ENCODE measurements at regions not wholly inside any gene's neighbourhood (a gene's known extent, or its start where the extent isn't known, plus 50 kb on each side); places are given as distances from the start of the nearest gene placed in this dataset.
"Not testable (repeated sequence)": the region's sequence is repeated elsewhere in the genome, so short reads cannot be mapped to it uniquely, and the experiment has no call there.

DNA sequence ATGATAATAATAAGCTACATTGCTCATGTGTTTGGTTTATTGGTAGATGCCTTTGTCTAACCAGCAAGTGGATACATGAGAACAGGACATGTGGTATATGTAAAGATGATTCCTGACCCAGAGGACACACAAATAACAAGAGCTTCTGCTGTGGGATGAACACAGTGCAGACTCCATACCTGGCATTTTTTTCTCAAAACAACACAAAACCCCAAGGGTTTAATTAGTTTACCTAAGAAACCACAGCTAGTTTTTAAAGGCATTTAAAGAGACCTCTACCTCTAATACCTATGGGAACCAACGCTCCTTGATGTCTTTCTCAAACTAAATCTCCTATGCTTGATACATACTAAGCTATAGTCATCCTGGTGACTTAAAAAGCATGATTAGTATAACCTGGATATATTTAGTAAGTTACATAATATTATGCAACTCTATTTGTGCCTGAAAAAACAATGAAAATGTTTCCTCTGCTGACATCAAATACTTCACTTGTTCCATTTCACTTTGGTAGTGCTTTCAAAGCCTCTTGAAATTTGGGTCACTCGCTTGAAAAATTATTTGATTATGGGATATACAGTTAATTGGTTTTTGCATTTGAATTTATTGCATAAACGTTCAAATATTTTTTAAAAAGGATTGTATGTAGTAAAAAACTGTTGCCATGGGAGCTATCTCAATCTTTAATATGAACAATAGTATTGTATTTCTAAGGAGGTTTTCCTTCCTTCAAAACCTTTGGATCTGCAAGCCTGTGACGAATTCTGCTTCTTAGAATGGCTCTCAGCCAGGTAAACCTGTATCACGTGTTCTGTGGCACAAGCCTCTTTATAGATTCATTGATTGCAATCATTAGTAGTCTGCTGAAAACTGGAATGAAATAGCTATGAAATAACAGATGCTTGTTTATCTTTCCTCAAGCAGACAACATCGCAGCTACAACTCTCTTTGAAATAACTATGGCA is 233.0 kb upstream of the KCNMB2 start:
- DNase-seq = no peak

DNA sequence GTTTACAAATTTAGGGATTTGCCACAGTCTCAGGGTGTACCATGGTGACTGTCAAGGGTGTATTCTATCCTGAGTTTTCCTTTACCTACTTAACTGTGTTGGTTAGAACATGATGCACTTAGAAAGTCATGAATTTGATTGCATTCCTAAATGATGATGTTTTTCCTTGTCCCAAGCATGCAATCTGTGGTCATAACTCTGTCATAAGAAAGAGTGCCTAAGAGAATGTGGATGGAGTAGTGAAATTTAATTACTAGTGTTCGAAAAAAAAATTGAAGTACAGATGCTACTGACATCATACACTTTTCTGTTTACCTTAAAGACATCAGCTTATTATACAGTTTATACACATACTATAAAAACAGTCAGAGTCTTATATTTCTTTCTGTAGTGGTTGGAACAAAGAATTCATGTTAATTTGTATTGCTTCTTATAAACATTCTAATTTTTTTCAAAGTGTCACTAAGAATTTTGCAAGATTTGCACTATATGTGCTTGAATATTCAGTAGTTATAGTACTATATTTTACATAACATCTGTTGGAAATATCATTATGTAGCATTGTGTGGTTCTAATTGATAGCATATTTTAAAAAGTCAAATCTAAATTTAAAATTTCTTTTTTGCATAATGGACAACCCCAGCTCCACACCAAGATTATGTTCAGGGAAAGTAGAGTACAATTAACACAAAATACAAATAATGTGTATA is 231.3 kb upstream of the KCNMB2 start:
- no peak for DNase-seq

DNA sequence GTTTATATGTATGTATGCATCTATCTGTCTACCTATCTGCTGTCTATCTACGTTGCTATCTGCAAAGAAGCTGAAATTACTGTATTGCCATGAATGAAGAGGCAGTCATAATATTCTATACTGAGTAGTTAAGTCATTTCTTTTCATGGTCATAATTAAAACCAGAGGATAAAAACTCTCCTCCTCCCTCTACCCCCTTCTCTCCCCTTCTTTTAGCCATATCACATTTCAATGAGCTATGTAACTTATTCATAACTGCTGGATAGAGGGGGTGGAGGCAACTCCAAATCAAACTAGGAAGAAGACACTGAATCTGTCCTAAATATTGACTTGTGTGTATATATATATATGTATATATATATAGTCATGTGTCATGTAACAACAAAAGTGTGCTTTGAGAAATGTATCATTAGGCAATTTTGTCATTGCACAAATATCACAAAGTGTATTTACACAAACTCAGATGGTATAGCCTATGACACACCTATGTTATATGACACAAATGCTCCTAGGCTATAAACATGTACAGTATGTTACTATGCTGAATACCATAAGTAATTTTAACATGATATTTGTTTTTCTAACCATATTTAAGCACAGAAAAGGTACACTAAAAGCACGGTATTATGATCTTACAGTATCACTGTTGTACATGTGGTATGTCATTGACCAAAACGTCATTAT is 229.7 kb upstream of the KCNMB2 start:
- no peak for DNase-seq

DNA sequence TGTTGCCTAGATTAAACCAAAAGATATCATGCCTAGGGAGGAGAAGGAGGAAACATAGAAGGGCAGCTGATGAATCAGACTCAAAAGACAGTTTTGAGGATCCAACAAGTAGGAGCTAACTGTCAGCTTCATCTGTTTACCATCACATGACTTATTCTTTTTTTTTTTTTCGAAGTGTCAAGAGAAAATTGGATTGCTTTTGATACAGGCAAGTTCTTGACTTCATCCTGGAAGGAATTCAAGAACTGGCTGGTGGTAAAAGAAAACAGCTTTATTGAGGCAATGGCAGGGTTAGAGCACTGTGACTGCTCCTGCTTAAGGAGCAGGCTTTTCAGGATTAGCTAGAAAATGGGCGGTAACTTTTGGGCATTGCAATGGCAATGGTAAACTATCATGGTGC is 227.5 kb upstream of the KCNMB2 start:
- no peak for DNase-seq

DNA sequence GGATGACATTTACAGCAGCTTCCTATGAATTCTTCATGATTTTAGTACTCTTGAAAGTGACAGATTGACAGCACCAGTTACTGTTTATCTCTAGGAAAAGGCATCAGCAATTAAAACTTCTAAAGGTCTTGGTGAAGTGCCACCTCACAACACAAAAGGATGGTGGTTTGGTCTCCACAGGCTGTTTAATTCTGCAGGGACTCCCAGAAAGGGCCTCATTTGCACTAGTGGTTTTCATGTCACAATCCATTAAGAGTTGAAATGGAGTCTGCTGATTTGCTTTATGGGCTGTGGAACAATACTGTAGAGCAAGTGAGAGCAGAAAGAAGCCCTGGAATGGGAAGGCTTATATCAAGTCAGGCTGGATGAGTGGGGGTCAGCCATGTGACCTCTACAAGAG is 225.3 kb upstream of the KCNMB2 start:
- no peak for DNase-seq

DNA sequence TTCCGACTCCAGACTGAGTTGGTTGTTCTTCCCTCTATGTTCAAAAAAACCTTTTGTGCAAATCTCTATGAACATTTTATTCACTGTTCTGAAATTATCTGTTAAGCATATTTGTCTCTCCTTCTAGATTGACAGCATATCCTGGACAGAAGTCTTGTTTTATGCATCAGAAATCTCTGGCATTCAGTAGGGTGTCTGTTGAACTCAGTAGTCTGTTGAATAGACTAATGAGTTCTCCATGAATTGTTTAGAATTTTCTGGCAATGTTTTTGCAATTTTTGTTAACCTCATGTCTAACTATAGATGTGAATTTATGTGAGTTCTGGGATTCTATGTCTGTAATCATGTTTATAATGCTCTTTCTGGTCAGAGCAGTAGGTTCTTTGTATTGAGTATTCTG is 222.5 kb upstream of the KCNMB2 start:
- DNase-seq = no peak

DNA sequence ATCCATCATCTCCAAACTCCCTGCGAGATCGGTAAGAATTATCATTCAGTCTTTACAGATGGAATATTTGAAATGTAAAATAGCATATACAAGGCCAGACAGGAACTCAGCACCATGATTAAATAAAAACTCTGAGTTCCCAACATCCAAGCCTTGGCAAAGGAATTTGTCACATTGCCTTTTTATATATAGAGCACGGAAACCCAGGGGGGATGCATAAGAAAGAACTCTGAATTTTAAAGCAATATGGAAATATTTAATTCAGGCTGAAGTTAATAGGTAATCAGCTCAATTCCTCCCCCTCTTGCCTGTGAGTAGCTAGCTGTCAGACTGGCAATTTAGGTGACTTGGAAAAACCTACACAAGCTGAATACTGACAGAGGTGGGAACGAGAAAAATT is 217.9 kb upstream of the KCNMB2 start:
- DNase-seq = no peak

DNA sequence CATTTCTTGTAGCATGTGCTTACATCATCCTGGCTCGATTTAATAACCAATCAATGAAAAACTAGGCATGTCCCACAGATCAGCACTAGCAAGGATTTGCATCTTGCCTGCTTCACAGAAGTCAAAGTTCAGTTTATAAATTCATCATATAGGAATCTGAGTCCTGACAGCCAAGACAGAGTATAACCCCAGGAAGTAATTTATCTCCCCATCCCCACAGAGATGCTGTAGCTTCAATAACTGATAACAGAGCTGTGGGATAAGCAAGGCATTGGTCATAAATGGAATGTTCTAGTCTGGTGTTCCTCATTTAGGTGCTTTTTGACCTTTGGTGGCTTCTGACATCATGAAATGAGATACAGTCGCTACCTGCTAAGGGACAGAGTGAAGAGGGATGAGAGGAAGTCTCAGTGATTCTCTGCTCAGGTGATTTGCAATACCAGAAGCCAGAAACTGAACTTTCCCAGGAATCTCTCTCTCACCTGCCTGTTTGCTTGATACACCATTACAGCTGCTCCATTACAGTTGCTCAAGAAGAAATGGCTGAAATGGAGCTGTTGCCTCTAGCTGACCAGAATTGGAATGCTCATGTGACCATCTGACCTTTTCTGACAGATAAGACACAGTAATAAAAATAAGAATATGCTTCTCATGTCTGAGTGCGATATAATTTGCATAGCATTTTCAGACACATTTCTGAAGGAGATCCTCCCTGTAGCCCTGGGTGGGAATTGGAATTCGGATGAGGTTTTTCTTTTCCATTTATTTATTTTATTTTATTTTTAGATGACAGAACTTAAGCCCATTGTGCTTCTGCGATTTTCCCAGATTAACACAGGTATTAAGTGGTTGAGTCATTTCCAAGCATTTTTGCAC is 217.1 kb upstream of the KCNMB2 start:
- DNase-seq = no peak

DNA sequence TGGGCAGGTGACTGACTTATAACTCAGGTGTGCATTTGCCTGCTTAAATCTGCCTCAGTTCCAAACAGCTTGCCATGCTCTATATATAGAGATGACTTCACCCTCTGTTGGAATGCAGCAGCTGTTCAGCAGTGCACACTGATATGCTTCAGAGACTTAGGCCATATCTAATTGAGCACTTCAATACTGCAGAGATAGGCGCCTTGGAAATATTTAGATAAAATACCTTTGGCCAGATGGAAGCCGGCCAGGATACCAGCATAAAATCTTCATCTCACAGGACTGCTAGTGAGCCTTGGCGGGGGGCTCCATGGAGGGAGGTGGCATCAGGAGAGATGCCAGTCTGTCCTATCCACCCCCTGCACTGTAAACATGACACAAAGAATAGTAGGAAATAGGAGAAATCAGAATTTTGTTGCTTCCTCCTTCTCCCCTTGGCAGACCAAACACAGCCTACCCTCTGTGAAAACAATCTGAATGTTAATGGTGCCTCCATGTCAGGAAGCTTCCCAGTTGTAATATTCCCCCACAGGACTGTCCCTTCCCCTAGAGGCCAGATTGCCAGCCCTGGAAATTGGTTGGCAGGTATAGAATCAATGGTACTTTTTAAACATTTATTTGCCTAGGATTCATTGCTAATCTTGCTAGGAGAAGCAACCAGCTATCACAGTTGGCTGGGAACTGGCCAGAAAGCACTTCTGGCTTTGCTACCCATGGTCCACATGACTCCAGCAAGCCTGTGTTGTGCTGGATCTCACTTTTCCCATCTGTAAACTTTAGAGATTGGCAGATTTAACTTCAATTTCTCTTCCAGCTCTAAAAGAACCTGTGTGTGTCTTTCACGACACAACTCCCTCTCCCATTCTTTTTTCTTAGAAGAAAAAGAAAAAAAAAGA is 215.5 kb upstream of the KCNMB2 start:
- no peak for DNase-seq

DNA sequence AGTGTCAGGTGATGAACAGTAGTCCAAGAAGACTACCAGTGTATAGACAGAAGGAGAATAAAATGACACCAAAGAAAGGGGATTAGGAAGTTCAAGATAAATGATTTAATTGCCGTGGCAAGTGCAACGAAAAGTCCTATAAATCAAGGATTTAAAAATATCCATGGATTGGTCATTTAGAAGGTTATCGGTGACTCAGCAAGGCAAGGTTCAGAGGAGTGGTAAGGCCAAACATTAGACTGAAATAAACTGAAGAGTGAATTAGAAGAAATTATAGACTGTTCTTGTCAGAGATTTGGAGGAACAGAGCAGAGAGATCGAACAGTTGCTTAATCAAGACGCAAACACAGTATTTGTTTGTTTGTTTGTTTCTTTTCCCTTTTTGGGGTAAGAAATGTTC is 211.9 kb upstream of the KCNMB2 start:
- no peak for DNase-seq

DNA sequence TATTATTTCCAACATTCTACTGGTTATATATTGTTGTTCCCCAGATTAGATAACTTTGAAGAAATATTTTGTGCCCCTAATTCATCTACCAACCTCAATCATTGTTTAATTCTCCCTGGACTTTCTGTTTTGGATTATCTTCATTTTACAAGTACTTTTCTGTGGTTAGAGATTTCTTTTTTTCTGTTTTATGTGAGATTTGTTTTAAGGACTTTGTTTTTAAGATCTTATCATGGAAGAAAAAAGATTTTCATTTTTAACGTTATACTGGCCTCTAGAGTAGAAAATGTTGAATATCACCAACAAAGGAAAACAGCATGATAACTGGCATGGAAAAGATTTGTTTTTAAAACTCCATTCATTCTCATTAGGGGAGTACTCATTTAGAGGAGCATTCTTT is 210.9 kb upstream of the KCNMB2 start:
- DNase-seq = no peak

DNA sequence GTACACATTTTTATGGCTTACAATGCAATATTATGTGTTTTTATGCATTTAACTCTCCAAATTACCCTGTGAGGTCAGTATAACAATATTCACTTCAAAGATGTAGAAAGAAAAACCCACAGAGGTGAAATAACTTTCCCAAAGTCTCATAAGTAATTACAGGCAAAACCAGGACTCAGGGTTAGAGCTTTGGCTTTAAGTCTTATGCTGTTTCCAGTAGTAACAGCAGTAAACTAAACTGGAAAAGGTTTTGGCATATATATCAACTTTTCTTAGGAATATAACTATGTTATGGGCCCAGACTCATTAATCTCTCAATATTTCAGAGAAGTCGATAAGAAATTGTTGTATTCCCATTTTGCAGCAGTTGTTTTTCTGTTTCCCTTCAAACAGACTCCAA is 206.3 kb upstream of the KCNMB2 start:
- DNase-seq = no peak

DNA sequence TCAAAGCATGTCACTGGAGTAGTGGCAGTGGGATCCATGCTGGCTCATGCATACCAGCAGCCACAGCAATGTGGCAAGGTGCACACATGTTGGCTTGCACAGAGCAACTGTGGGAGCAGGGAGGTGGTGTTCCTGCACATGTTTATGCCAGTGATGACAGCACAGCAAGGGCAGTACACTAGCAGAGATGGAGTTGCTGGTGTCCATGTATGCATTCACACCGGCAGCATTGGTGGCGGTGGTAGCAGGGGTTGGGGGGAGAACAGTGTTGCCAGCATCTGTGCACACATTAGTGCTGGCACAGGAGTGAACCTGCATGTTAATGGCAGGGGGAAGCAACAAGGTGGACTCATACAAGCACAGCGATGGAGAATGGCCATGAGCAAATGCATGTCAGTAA is 202.0 kb upstream of the KCNMB2 start:
- DNase-seq = no peak

DNA sequence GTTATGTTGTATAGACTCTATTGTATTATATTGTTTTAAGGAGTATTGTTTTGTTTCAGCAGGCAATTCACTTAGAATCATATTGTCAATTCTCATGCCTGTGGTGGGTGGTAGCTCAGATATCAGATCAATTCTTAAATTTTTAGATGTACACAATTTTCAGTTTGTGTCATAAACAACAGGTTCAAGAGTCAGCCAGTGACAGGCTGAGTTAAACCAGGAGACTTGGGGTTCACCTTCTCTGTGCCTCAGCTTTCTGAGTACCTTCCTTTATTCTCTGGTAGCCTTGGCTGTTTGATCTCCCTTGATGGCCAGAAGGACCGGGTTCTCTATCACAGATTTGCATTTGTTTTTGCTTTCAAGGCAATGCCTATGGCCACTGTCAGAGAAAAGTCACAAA is 199.9 kb upstream of the KCNMB2 start:
- DNase-seq = no peak

DNA sequence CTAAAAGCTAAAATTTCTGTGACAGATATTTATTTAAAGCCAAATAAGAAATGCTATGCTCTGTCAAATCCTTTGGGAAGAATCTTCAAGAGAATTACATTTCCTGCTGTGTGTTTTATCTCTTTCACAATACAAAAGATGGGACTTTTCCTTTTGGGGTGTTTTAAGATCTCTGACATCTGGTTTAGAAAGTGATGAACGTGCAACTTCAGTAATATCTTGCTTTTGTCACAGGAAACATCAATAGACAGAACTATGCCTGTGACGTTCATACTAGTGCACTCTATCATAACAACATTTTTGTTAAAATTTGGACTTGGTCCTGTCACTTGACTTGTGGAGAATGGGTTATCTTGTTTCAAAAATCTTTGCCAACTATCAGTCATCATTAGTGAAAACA is 195.7 kb upstream of the KCNMB2 start:
- no peak for DNase-seq

DNA sequence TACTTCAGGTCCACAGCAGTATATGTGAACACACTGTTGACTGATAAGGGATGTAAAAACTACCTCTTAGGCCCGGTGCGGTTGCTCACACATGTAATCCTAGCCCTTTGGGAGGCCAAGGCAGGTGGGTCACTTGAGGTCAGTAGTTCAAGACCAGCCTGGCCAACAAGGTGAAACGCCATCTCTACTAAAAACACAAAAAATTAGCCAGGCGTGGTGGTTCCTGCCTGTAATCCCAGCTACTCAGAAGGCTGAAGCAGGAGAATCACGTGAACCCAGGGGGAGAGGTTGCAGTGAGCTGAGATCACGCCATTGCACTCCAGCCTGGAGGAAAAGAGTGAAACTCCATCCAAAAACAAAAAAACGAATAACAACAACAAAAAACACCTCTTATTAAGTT is 194.6 kb upstream of the KCNMB2 start:
- DNase-seq = no peak

DNA sequence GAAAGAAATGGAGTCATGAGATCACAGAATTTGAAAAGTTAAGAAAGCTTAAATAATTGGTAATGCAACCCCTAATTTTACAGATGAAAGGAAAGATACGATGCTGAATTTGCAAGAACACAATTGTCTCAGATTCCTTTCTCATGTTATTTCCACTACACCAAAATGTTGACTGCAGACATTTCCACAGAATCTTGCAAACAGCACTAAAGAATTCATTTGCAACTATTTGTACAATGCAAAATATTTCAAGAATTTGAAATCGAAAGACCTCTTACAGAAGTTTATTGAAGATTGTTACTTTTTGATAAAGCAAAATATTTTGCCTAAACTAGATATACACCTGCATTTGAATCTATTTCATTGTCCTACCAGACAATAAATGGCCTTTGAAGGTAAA is 194.1 kb upstream of the KCNMB2 start:
- no peak for DNase-seq

DNA sequence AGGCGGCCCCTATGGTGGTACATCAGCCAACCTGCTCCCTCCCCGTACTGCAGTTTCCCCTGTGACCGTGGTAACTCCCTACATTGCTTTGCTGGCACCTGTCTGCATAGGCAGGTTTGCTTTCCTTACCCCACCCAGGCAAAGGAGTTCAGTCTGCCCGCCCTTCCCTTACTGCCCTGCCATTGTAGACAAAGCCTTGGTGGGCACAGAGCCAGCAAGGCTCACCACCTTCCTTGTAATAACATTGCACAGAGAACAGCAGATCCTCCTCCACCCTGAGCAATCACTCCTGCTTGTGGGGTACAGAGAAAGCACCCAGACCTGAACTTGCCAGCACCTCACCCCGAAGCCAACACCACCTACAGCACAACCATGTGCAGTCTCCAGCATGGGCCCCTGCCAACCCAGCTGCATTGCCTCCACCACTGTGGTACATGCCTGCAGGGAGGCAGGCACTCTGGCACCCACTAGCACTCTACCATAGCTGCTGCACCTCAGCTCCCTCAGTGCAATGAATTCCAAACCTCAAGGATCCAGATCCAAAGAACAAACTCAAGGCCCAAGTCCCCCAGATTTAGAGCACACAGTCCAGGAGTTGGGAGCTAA is 192.7 kb upstream of the KCNMB2 start:
- no peak for DNase-seq

DNA sequence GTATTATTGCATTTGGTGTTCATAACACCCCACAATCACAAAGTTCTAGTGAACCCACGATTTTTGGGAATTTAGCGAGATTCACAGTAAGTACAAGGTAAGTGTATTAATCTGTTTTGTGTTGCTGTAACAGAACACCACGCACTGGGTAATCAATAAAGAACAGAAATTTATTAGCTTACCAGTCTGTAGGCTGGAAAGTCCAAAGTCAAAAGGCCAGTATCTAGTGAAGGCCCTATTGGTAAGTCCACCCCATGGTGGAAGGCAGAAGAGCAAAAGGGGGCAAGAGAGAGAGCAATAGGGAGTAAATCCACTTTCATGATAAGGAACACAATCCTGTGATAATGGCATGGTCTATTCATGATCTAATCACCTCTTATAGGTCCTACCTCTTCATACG is 190.3 kb upstream of the KCNMB2 start:
- DNase-seq = no peak

DNA sequence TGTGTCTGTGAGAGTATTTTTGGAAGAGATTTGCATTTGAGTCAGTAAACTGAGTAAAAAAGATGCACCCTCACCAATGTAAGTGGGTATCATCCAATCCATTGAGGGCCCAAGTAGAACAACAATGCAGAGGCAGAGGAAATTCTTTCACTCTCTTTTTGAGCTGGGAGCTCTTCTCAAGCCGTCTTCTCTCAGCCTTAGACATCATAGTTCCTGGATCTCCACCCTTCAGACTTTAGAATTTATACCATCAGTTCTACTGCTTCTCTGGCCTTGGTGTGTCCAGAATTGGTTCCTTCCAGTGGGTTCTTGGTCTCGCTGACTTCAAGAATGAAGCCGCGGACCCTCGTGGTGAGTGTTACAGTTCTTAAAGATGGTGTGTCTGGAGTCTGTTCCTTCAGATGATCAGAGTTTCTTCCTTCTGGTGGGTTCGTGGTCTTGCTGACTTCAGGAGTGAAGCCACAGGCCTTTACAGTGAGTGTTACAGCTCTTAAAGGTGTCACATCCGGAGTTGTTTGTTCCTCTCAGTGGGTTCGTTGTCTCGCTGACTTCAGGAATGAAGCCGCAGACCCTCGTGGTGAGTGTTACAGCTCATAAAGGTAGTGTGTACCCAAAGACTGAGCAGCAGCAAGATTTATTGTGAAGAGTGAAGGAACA is 187.5 kb upstream of the KCNMB2 start:
- DNase-seq = not testable (repeated sequence)

DNA sequence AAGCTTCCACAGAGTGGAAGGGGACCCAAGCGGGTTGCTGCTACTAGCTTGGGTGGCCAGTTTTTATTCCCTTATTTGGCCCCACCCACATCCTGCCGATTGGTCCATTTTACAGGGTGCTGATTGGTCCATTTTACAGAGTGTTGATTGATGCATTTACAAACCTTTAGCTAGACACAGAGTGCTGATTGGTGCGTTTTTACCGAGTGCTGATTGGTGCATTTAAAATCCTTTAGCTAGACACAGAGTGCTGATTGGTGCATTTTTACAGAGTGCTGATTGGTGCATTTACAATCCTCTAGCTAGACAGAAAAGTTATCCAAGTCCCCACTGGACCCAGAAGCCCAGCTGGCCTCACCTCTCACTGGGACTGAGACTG is 187.0 kb upstream of the KCNMB2 start:
- DNase-seq = not testable (repeated sequence)
